ENCODE measurements at regions not wholly inside any gene's neighbourhood (a gene's known extent, or its start where the extent isn't known, plus 50 kb on each side); places are given as distances from the start of the nearest gene placed in this dataset.
"Not testable (repeated sequence)": the region's sequence is repeated elsewhere in the genome, so short reads cannot be mapped to it uniquely, and the experiment has no call there.

DNA sequence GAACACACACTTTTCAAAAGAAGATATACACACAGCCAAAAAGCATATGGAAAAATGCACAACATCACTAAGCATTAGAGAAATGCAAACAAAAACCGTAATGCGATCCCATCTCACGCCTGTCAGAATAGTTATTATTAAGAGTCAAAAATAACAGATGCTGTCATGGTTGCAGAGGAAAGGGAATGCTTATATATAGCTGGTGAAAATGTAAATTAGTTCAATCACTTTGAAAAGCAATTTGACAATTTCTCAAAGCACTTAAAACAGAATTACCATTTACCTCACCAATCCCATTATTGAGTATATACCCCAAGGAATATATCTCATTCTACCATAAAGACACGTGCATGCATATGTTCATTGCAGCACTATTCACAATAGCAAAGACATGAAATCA, 126.8 kb upstream of the MRPS30 start:
- DNase-seq (ENCODE audit: low read depth): no peak
- TF ChIP-seq, protein P1, sequence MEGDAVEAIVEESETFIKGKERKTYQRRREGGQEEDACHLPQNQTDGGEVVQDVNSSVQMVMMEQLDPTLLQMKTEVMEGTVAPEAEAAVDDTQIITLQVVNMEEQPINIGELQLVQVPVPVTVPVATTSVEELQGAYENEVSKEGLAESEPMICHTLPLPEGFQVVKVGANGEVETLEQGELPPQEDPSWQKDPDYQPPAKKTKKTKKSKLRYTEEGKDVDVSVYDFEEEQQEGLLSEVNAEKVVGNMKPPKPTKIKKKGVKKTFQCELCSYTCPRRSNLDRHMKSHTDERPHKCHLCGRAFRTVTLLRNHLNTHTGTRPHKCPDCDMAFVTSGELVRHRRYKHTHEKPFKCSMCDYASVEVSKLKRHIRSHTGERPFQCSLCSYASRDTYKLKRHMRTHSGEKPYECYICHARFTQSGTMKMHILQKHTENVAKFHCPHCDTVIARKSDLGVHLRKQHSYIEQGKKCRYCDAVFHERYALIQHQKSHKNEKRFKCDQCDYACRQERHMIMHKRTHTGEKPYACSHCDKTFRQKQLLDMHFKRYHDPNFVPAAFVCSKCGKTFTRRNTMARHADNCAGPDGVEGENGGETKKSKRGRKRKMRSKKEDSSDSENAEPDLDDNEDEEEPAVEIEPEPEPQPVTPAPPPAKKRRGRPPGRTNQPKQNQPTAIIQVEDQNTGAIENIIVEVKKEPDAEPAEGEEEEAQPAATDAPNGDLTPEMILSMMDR (IDR thresholded peaks at IDR 0.05; ENCODE audit: control insufficient read depth, extremely low read depth, insufficient read depth): no peak
- H3K4me3 ChIP-seq (ENCODE audit: low read depth, low read length): no peak overlapping the region

GRCh38 chr5:44679214-44679613, 129.5 kb upstream of the MRPS30 start:
- H3K4me3 ChIP-seq (ENCODE audit: low read depth, low read length): no peak overlapping the region

GRCh38 chr5:44675296-44675695, 133.5 kb upstream of the MRPS30 start:
- no peak overlapping the region for H3K4me3 ChIP-seq (ENCODE audit: low read depth, low read length)
- TF ChIP-seq, protein P1 (IDR thresholded peaks at IDR 0.05; ENCODE audit: control insufficient read depth, extremely low read depth, insufficient read depth): no peak
- DNase-seq (ENCODE audit: low read depth): no peak

More at GRCh38 chr5:44679214-44679613, 129.5 kb upstream of the MRPS30 start:
- TF ChIP-seq, protein P1 (IDR thresholded peaks at IDR 0.05; ENCODE audit: control insufficient read depth, extremely low read depth, insufficient read depth): no peak
- DNase-seq (ENCODE audit: low read depth): no peak

- DNase-seq (ENCODE audit: low read depth): no peak
- TF ChIP-seq, protein P1 (IDR thresholded peaks at IDR 0.05; ENCODE audit: control insufficient read depth, extremely low read depth, insufficient read depth): no peak
- H3K4me3 ChIP-seq (ENCODE audit: low read depth, low read length): no peak overlapping the region
Observed at GRCh38 chr5:44674461-44674860, 134.3 kb upstream of the MRPS30 start.

DNA sequence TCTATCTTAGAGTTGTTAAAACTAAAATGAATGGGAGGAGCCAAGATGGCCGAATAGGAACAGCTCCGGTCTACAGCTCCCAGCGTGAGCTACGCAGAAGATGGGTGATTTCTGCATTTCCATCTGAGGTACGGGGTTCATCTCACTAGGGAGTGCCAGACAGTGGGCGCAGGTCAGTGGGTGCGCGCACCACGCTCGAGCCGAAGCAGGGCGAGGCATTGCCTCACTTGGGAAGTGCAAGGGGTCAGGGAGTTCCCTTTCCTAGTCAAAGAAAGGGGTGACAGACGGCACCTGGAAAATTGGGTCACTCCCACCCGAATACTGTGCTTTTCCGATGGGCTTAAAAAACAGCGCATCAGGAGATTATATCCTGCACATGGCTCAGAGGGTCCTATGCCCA, 140.3 kb upstream of the MRPS30 start:
- not testable (repeated sequence) for H3K4me3 ChIP-seq (ENCODE audit: low read depth, low read length); DNase-seq (ENCODE audit: low read depth)

DNA sequence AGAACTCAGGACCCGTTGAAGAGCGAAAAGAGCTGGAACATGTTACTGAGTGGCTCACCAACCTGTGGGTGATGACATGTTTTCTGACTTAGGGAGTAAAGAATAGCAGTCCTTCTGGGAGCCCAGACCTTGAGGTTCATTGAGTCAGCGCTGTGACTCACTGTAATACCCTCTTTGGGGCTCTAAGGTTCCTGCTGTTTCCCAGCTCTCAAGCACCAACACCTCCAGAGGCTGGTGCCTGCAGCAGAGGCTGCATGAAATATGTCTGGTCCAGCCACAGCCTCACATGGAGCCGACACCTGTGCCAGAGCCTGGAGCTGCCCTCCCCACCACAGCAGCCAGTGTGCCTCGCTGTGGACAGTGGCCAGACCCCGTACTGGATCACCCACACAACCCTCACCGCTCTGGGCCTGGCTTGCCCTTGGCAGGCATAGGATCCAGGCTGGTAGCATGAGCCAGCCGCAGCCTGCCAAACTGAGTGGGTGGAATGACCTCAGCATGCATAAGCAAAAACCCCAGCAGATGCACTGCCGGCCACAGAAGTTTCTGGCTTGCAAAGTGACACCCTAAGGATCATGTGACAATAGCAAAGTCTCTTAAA, 143.5 kb upstream of the MRPS30 start:
- no peak overlapping the region for H3K4me3 ChIP-seq (ENCODE audit: low read depth, low read length)
- TF ChIP-seq, protein P1 (IDR thresholded peaks at IDR 0.05; ENCODE audit: control insufficient read depth, extremely low read depth, insufficient read depth): no peak
- DNase-seq (ENCODE audit: low read depth): no peak

DNA sequence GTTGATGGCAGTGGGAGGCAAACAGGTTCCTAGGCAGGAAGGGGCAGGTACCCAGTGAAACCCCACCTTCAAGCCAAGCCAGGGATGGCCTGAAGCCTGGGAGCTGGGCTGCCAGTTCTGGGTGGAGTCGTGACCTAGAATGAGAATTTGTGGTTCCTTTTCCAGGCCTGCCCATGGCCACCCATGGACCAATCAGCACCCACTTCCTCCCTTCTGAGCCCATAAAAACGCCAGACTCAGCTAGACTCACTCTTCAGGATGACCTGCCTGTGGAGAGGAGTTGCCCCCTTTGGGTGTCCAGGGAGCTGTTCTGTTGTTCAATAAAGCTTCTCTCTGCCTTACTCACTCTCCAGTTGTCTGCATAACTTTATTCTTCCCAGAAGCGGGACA, 144.0 kb upstream of the MRPS30 start:
- TF ChIP-seq, protein P1 (IDR thresholded peaks at IDR 0.05; ENCODE audit: control insufficient read depth, extremely low read depth, insufficient read depth): no peak
- H3K4me3 ChIP-seq (ENCODE audit: low read depth, low read length): no peak overlapping the region
- no peak for DNase-seq (ENCODE audit: low read depth)

Data from LNCaP clone FGC (cell line).